IMR-90 (cell line): ENCODE measurements at regions not wholly inside any gene's neighbourhood (a gene's known extent, or its start where the extent isn't known, plus 50 kb on each side); places are given as distances from the start of the nearest gene placed in this dataset.

Experiments used
- BHLHE40 ChIP-seq: fragments of 150-350 bp; IDR thresholded peaks from 2 replicates; pipeline ENCODE4 v1.6.1; 2016; ENCODE audit warnings: mild to moderate bottlenecking, low read depth, low read length
- CEBPB ChIP-seq: IDR thresholded peaks from 2 replicates; pipeline ENCODE4 v1.6.1; 2012; ENCODE audit warnings: low read depth, low read length, improper control_type of control experiment
- CHD1 ChIP-seq: IDR thresholded peaks from 2 replicates; pipeline ENCODE4 v1.6.1; 2012; ENCODE audit warnings: low read depth, low read length, improper control_type of control experiment
- CTCF ChIP-seq: conservative IDR thresholded peaks from 2 replicates; pipeline ENCODE4 v1.5.1; 2012; ENCODE audit warnings: mild to moderate bottlenecking, low read depth, low read length, improper control_type of control experiment
- ELK1 ChIP-seq: fragments of 150-350 bp; IDR thresholded peaks from 2 replicates; pipeline ENCODE4 v1.6.1; 2016; ENCODE audit warnings: low read depth, mild to moderate bottlenecking, low read length, moderate library complexity, borderline replicate concordance
- FOS ChIP-seq: fragments of 150-350 bp; IDR thresholded peaks from 2 replicates; pipeline ENCODE4 v1.6.1; 2016; ENCODE audit warnings: low read depth, low read length
- MAFK ChIP-seq: IDR thresholded peaks from 2 replicates; pipeline ENCODE4 v1.6.1; 2012; ENCODE audit warnings: low read depth, low read length, improper control_type of control experiment
- MAZ ChIP-seq: IDR thresholded peaks from 2 replicates; pipeline ENCODE4 v1.6.1; 2012; ENCODE audit warnings: low read depth, mild to moderate bottlenecking, low read length, improper control_type of control experiment, moderate library complexity, borderline replicate concordance
- MXI1 ChIP-seq: IDR thresholded peaks from 2 replicates; pipeline ENCODE4 v1.6.1; 2012; ENCODE audit warnings: low read depth, mild to moderate bottlenecking, low read length, moderate library complexity, borderline replicate concordance
- POLR2A ChIP-seq: IDR thresholded peaks from 2 replicates; pipeline ENCODE4 v1.6.1; 2012; ENCODE audit warnings: mild to moderate bottlenecking, low read depth, low read length
- RAD21 ChIP-seq: IDR thresholded peaks from 2 replicates; pipeline ENCODE4 v1.6.1; 2012; ENCODE audit warnings: low read length, improper control_type of control experiment
- RFX5 ChIP-seq: IDR thresholded peaks from 2 replicates; pipeline ENCODE4 v1.8.0; 2012; ENCODE audit warnings: low read depth, mild to moderate bottlenecking, low read length, moderate library complexity
- SMC3 ChIP-seq: fragments of 150-350 bp; IDR thresholded peaks from 2 replicates; pipeline ENCODE4 v1.6.1; 2016; ENCODE audit warnings: low read depth, mild to moderate bottlenecking, antibody characterized with exemption, low read length, moderate library complexity

GRCh38 chr10:21456160-21456559, 69.3 kb downstream of the SKIDA1 start:
- TF ChIP-seq CTCF = no peak
- TF ChIP-seq POLR2A = no peak
- no peak for TF ChIP-seq MAZ
- TF ChIP-seq RAD21 = no peak
- TF ChIP-seq FOS = no peak
- TF ChIP-seq CEBPB = no peak
- no peak for TF ChIP-seq ELK1
- no peak for TF ChIP-seq SMC3
- TF ChIP-seq MAFK = no peak
- no peak for TF ChIP-seq BHLHE40
- TF ChIP-seq CHD1 = no peak
- no peak for TF ChIP-seq MXI1
- TF ChIP-seq RFX5 = no peak
